C4-2B (cell line): ENCODE measurements at regions not wholly inside any gene's neighbourhood (a gene's known extent, or its start where the extent isn't known, plus 50 kb on each side); places are given as distances from the start of the nearest gene placed in this dataset.

Experiments used
- CTCF ChIP-seq: fragments of 450-650 bp; conservative IDR thresholded peaks from 2 replicates; pipeline ENCODE4 v1.5.1; 2017; ENCODE audit warnings: mild to moderate bottlenecking
- ZFX ChIP-seq: fragments of 450-650 bp; IDR thresholded peaks from 2 replicates; pipeline ENCODE4 v1.6.1; 2017

- TF ChIP-seq CTCF: no peak
- no peak for TF ChIP-seq ZFX
Observed at GRCh38 chr17:74043976-74044375, 159.5 kb upstream of the RPL38 start.
